ENCODE measurements at regions not wholly inside any gene's neighbourhood (a gene's known extent, or its start where the extent isn't known, plus 50 kb on each side); places are given as distances from the start of the nearest gene placed in this dataset.
A peak's percentile ranks its signal among the peaks of the same experiment; 100 is the strongest.

DNA sequence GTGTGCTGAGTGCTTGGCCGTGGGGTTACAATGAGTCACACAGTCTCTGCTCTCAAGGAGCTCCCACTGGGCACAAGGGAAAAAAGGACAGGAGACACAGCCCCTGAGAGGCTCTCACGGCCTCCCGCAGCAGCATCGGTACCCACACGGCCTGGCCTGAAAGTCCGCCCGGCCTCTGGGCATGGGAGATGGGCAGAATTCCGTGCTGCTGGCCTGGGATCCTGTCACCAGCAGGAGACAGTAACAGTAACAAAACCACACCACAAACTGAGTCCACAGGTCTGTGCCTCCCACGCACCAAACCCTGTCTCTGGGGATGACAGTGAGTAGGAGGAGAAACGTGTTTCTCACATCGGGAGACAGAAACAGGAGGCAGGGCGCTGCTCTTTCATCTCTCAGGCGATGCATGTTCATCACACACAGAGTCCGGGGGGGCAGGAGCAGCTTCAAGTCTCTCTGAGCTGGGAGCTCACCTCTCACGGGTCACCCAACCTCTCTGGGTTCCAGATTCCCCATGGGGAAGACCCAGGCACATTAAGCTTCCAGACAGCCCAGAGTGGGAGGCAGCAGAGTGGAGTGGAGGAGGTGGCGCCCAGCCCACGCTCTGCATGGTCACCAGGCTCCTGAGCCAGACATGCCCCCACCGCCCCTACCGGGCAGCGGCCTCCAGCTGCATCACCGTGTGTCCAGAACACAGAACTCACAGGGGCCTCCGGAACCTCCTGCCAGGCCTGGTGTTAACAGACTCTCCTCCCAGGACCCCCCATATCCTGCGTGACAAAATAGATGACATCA, 124.7 kb upstream of the VSTM2B start:
- DNase-seq = no peak

DNA sequence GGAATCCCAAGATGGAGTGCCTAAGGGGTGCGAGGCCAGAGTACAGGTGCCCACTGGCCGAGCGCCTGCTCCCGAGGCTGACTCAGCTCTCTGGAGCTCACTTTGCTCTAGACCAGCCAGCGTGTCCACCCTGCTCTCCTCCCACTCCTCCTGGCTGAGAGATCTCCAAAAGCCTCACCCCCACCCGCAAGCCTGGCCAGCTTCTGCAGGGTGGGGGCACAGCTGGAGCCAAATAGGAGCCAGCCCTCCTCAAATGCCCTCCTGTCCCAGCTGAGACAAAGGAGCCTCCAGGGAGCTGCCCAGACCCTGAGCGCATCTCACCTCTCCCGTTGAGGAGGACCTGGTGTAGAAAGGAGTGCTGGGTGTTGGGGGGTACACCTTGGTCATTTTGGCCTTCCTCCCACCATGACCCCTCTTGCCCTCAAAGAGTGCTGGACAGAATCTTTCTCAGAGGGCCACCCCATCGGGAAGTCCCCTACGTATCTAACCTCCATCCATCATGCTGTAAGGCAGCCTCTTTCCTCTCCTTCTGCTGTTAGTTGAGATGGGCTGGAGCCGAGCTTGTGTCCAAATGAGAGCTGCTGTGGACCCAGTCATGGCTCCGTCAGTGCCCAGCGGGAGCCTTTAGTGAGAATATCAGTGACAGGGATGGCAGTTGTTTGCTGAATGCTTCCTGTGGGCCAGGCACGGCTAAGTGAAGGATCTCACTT, 123.9 kb upstream of the VSTM2B start:
- no peak for DNase-seq

DNA sequence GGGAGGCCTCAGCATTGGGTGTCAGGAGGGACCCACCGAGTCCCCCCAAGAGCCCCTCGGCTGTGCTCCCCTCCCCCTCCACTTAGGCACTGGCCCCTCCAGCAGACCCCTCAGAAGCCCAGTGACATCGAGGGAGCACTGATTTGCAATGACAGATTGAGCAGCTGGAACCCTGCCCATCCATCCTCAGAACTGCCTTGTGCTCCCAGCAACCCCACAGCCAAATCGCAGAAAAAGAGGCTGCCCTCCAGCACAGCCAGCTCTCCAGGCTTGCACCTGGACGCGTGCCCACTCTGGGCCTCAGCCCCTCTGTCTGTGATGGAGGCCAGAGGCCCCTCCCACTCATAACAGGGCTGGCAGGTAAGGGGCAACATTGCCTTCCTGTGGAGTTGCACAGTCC, 123.2 kb upstream of the VSTM2B start:
- DNase-seq = no peak

DNA sequence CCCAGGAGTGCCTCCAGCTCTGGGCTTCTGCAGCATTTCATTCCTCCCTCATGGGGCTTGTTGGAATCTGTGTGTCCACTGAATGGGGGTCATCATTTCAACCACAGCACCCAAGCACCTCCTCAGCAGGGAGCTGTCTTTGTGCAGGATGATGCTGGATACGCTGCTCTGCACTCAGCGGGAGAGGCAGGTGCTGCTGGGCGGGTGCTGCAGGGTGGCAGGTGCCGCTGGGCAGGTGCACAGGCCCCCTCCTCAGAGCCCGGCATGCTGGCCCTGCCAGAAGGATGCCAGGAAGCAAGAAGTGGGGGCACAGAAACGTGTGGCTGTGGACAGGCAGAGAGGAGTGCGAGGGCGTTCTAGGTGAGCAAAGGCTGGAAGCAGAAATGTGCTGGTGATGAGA, 121.8 kb upstream of the VSTM2B start:
- no peak for DNase-seq

DNA sequence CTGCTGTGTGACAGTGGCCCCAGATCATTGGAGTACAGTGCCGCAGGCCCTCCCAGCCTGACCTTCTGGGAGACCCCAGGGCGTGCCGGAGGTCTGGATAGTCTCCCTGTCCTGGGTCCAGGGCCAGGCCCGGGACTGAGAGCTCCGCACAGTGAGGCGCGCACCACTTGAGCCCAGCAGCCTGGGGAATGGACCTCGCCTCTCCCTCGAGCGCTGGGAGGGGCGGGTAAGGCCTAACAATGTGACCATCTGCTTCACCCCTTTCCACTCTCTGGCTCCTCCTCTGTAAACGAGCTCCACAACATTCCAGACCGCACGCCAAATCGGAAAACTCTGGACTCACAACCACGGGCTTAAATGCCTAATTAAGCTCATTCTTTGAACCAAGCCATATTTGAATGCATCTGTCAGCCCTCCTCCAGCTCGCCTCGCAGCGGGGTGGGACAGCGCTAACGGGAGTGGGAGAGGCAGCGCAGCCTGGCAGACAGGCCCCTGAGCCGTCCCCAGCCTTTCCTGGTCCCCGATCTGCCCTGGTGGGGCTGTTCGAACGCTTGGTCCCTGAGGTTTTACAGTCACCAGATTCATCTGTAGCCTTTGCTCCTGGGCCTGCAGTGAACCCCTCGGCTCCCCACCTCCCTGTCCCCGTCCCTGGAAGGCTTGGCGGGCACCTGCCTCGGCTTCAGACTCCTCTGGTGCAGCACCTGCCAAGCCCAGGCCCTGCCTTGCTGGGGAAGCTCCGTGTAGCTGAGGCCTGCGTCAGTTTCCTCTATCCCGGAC, 120.7 kb upstream of the VSTM2B start:
- DNase-seq = peak; percentile 59

DNA sequence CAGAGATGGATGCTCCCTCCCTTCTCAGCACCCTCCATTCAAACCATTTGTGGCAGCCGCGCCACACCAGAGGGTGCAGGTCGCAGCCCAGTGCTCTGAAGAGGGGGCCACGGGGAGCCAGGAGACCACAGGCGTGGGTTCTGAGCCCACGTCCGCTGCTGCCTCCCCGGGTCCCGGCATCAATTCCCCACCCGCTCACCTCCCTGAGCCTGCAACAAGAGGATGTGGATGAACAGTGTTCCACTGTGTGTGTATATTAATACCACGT, 120.1 kb upstream of the VSTM2B start:
- DNase-seq = no peak

DNA sequence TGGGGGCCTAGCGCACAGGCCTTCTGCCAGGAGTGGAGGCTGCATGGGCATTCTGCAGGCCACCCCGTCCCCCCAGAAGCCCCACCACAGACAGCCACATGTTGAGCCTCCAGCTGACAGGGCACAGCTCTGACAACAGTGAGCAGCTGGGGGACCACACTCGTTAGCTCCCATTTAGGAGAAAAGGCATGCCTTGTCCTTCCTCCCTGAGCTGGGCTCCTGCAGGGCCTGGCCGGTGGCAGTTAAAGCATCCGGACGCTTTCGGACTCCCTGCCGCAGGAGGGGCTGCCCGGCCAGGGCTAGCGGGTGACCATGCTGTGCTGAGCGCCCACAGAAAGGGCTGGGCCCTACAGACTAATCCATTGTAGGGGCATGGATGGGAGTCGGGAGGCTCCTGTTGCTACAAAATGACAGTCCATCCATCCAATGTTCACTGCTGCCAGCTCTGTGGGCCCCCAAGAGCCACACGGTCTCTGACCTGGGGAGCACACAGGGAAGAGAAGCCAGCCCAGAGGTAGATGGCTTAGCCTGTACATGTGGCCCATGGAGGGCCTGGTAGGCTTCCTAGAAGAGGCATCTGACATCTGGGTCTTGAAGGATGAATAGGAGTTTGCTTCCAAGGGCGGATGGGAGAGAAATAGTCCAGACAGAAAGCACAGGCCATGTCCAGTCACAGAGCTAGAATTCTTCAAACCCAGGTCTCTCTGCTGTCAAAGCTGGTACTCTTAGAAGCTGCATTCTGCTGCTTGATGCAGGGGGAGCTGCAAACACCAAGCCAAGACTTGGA, 116.5 kb upstream of the VSTM2B start:
- no peak for DNase-seq

DNA sequence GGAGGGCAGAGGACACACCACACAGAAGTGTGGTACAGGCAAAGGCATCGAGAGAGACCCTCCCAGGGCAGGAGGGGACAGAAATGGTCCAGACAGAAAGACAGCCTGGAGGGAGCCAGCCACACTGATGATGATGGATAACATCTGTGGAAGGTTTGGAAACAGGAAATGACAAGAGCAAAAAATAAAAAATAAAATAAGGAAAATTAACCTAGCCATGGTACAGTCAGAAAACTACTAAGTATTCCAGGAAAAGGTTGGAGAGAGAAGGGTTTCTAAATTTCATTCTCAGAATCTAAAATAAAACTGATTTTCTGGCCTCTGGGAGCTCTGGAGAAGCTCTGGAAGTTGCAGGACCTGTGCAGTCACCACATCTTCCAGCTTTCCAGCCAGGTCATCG, 115.2 kb upstream of the VSTM2B start:
- DNase-seq = no peak

DNA sequence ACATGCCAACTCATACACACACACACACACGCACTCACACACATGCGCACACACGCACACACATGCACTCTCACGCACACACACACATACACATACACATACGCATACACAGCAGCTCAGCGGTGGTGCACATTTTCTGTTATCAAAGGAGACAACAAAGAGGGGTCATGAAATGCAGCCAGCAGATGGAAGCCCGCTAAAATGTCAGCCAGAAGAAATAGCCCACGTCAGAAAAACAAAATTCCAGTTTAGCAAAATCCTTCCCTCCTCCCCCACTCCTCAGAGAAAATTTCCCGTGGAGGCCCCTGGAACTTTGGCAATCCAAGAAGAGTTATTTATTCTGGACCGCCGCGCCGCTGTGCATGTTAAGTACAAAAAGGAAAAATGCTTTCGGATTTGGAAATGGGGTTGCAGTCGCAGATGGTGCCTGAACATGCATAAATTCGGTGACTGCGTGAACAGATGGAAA, 114.6 kb upstream of the VSTM2B start:
- DNase-seq = peak; percentile 0

DNA sequence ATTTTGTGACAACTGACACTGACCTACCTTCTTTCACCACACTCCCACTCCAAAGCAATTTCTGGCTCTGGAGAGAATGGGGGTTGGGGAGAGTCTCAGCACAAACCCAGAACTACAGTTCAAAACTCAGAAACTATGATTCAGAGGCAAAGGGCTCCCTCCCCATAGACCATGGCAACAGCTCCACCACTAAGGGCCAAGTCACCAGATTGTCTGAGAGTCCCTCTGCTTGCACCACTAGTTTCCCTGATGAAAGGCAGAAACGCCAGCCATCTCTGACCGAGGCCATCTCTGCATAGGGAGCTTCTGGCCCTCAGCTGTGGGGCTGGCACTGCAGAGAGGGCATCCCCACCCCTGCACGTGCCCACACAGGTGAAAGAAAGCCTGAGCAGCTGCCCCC, 112.4 kb upstream of the VSTM2B start:
- DNase-seq = no peak

DNA sequence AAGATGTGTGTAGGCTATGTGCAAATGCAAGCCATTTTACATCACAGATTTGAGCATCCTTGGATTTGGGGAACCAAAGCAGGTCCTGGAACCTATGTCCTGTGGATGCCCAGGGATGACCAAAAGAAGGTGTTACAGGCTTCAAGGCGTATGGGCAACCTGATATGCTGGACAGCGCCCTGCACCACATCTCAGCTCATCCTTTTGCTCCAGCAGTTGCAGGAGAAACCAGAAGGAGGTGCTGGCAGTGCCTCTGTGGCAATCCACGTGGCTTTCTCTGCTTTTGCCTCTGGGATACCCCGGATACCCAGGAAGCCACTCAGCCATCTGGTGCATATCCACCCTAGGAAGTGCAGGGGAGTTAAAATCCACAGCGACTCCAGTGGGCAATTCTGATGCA, 110.3 kb upstream of the VSTM2B start:
- DNase-seq = no peak

DNA sequence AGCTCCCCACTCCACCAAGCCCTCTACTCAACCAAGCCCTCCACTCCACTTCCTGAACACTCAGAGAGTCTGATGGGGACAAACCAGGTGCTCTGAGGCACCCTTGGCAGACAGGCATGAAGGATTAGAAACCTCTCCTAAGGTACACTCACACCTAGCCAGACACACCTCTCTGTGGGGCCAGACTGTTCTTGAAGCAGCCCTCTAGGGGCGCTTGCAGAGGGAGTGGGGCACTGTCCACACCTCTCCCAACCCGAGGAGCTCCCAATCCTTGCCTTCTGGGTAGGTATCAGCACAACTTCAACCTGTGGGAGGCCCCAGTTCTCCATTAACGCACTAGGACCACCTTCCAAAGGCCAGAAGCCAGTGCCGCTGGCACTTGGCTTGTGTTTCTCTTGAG, 108.7 kb upstream of the VSTM2B start:
- DNase-seq = no peak

DNA sequence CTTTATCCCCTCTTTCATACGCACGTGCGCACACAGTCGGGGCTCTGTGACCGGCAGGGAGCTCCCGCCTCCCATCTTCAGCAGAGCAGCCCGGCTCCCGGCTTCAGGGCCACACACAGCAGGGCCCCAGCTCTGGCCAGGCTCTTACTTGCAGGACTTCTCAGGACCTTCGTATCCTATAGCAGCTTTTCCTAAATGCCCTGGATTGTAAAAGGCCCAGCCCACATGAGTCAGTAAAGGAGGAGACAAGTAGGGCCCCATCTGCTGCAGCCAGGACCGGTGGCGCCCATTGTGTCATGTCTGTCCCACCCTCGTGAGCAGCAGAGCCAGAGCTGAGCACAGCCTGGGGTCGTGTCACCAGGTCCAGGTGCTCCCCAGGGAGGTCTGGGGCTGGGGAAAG, 107.6 kb upstream of the VSTM2B start:
- DNase-seq = no peak

DNA sequence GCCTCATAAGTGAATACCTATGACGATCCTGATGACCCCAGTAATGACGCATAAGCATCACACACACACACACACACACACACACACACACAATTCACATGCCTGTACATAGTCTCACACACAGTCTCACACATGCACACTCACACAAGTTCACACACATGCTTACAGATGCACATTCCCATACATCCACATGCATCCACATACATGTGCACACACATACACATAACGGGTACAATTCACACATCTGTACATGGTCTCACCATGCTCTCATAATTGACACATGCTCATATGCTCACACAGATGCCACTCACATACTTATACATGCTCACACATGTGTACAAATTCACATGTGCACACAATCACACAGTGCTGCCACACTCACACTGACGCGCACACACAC, 105.7 kb upstream of the VSTM2B start:
- no peak for DNase-seq

DNA sequence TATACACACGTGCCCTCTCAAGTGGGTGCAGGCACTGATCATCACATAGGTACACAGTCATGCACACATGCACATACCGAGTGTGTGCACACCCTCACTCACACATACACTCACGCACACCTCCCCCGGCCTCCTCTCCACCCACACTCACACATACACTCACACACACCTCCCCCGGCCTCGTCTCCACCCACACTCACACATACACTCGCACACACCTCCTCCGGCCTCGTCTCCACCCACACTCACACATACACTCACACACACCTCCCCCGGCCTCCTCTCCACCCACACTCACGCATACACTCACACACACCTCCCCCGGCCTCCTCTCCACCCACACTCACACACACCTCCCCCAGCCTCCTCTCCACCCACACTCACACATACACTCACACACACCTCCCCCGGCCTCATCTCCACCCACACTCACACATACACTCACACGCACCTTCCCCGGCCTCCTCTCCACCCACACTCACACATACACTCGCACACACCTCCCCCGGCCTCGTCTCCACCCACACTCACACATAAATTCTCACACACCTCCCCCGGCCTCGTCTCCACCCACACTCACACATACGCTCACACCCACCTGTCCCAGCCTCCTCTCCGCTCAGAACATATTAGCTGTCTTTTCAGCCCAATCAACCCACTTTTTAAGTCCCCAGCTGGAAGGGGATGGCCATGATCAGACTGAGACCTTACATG, 105.2 kb upstream of the VSTM2B start:
- DNase-seq = no peak

DNA sequence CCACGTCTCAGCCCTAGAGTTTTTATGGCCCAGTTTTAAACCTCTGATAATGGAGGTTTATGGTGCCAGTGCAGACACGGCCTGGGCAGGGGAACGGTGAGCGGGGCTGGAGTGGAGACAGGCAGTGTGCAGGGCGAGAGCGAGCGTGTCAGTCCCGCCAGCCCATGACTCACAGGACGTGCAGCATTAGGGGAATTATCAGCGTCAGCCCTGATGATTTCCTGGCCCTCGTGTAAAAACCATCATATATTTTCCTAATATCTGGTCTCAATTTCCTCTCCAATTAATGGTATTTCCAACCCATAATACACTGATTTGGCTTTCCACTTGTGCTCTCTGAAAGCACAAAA, 104.6 kb upstream of the VSTM2B start:
- no peak for DNase-seq

DNA sequence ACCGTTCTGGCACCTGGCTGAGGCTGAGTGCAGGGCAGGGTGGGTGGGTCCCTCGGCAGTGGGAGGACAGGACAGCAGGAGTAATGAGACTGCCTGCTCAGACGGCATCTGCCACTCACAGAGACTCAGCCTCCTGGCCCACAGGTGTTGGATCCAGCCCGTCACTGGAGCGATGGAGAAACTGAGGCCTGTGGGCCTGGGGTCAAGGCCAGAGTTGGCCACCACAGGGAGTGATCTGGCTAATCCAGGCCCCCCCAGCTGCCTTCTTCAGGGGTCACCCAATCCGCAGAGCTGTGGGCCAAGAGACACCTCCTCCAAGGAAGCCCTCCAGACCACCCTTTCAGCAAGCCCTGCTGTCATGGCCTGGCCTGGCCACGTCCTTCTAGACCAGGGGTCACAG, 103.7 kb upstream of the VSTM2B start:
- no peak for DNase-seq

DNA sequence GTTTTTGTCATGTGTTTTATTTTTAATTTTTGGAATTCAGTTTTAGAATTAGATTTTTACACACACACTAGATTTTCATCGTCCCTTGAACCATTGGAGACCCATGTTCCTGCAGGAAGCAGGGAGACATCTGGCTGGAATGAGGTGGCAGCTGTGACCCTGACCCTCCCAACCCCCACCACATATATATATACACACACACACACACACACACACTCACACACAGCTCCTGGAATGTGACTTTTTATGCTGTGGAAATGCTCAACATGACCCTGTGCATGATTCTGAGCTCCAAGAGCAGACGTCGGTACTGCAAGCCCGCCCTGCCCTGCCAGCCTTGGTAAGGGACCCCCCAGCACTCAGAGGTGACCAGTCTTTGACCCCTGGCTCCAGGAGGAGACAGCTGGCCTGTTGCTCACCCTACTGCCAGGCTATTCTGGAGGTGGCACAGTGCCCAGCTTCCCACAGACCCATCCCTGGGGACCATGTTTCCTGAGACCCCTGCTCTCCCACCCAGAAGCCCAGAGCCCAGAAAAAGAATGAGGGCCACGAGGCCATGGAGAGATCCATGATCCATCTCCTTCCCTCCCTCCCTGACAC, 103.2 kb upstream of the VSTM2B start:
- no peak for DNase-seq

DNA sequence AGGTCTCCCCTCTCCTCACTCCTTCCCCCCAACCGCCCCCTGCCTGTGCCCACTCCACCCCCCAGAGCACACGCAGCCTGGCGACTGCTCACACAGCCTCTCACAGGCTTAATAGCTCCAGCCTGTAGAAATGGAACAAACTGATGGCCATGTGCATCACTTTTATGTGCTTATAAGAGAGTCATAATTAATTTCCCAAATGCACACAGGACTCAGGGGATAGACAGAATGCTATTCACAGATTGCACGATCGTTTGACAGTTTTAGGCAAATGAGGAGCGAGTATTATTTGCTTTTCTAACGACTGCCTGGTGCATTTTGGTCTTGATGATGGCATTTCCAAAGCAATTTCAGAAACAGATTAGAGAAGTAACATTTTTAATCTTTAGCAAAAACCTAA, 97.7 kb upstream of the VSTM2B start:
- no peak for DNase-seq

DNA sequence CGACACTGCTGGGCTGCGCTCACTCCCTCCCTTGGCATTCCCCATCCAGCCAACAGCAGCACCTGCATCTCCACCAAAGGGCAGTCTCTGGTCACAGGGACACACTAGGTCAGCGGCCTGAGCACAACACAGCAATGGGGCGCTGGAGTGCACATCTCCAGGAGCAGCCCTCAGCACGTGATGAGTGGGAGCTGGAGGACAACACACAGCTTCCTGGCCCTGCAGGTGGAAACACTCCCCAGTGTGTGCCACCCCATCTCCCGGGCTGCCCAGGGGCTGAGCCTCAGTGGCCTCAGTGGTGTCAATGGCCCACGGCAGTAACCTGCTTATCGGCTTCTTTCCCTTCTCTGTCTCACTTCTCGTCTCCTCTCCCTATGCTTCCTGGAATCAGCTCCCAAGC, 96.8 kb upstream of the VSTM2B start:
- no peak for DNase-seq

DNA sequence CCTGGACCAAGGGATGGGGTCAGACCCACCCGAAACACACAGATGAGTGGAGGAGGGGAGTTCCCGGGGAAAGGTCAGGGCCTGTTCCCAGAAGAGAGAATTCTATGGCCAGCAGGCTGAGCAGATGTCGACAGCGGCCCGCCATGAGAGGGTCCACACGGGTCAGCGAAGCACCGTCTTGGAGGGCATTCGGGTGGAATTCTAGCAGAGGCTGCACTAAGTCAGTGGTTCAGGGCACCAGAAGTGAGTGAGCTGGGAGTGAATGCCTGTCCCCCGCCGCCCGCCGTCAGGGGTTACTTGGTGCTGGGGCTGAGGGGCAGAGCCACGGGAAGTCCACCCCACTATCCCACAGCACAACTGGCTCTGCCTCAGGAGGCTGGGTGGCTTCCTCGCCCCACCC, 96.2 kb upstream of the VSTM2B start:
- no peak for DNase-seq

DNA sequence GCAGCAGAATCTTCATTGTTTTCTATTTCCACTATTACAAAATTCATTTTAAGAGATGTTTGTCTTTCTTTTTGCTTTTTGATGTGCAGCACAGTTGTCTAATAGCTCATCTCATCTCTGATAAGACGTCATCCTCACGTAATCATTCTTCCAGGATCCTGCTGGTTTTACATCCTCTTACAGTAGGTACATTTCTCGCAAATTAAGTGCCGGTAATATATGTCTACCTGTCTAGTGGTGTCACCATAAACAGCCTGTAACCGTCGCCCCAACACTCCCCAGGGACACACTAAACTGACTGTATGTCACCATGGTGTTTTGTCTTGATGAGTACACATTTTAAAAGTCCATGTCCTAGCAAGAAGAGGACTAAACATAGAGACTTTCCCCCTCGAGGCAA, 94.5 kb upstream of the VSTM2B start:
- no peak for DNase-seq

All from NCI-H446 treated with DMSO at 0.1 percent for 48 hours (cell line).